K562 (cell line): ENCODE measurements at regions not wholly inside any gene's neighbourhood (a gene's known extent, or its start where the extent isn't known, plus 50 kb on each side); places are given as distances from the start of the nearest gene placed in this dataset.
A peak's percentile ranks its signal among the peaks of the same experiment; 100 is the strongest.

ENCODE experiments used
- ATAC-seq: fragments of 200-7000 bp; cut with Tn5 transposase; 3 replicates; pipeline ENCODE4 v1.9.1; 2020; ENCODE audit warnings: moderate library complexity
- BruUV-seq: library from RNA; stranded (reverse); fragments of 400-500 nt; replicated peaks from 2 replicates; lab custom pipeline; 2021; lab: Mats Ljungman, UMichigan
- CTCF ChIA-PET: fragments of 300-600 bp; formaldehyde crosslinking; extraction: SDS; loops from one replicate; lab custom pipeline; 2021; ENCODE audit warnings: low intra/inter-chr PET ratio; lab: Yijun Ruan, JAX
- POLR2A ChIA-PET: fragments of 300-600, 350-650 bp; sonication (Branson Sonifier 250); formaldehyde crosslinking; extraction: SDS; loops from one replicate; lab custom pipeline; 2021; ENCODE audit warnings: antibody characterized with exemption, inconsistent platforms; lab: Yijun Ruan, JAX
- DNase-seq, 4 experiments: peaks; one replicate each; pipeline versions ENCODE4 v3.0.0 to v3.0.0-alpha.2; 2011 to 2018; ENCODE audit warnings: low spot score in 3 of 4, mixed read lengths in 3 of 4; ENCODE audit errors: extremely low read depth in 1 of 4
- FAIRE-seq: peaks from 2 replicates; lab custom pipeline; 2011; peaks lifted over from hg19 to GRCh38; lab: Jason Lieb, UNC
- H2AFZ ChIP-seq: 2 replicates; pipeline ENCODE4 v1.6.0; 2011; ENCODE audit warnings: low read depth, low read length, control low read depth, inconsistent platforms
- H3K27ac ChIP-seq: fragments of 200-600 bp; 3 replicates; pipeline ENCODE4 v1.8.0; 2011; ENCODE audit warnings: low read depth, mild to moderate bottlenecking, control low read depth, inconsistent platforms, low read length, moderate library complexity, mixed read lengths; ENCODE audit errors: extremely low read depth
- H3K27me3 ChIP-seq, 2 experiments: fragments of 300-600 bp in 1 of 2; 2 replicates in 1 of 2; 3 replicates in 1 of 2; pipeline versions ENCODE4 v1.6.0 to v1.8.0; 2011; ENCODE audit warnings: inconsistent platforms in 2 of 2, low read length in 2 of 2, mild to moderate bottlenecking in 1 of 2, mixed read lengths in 1 of 2, moderate library complexity in 1 of 2; ENCODE audit not compliant: control insufficient read depth in 2 of 2, insufficient read depth in 2 of 2
- H3K36me3 ChIP-seq: fragments of 300-600 bp; 3 replicates; pipeline ENCODE4 v1.8.0; 2011; ENCODE audit warnings: mild to moderate bottlenecking, low read length, inconsistent platforms; ENCODE audit not compliant: control insufficient read depth, insufficient read depth
- H3K4me1 ChIP-seq, 2 experiments: fragments of 200-600 bp in 1 of 2; replicated peaks in 1 of 2; 2 replicates in 1 of 2; 3 replicates in 1 of 2; pipeline versions ENCODE4 v1.5.1 to v1.8.0; 2011; ENCODE audit warnings: inconsistent platforms in 2 of 2, low read length in 2 of 2, mild to moderate bottlenecking in 1 of 2, mixed read lengths in 1 of 2, moderate library complexity in 1 of 2; ENCODE audit not compliant: control insufficient read depth in 2 of 2, insufficient read depth in 2 of 2
- H3K4me2 ChIP-seq: 2 replicates; pipeline ENCODE4 v1.6.1; 2011; ENCODE audit warnings: low read length, control low read depth, inconsistent platforms, mixed read lengths; ENCODE audit not compliant: insufficient read depth
- H3K4me3 ChIP-seq: fragments of 200-600 bp; sonication (generic), shearing (Covaris generic); 2 replicates; pipeline ENCODE4 v1.5.1; 2016; ENCODE audit warnings: control low read depth, inconsistent platforms
- H3K79me2 ChIP-seq: fragments of 200-600 bp; 3 replicates; pipeline ENCODE4 v1.8.0; 2011; ENCODE audit warnings: low read length, inconsistent platforms; ENCODE audit not compliant: control insufficient read depth, insufficient read depth
- H3K9ac ChIP-seq, 2 experiments: 2 replicates each; pipeline versions ENCODE4 v1.6.0 to v1.6.1; 2011; ENCODE audit warnings: low read depth in 2 of 2, low read length in 2 of 2, control low read depth in 1 of 2, inconsistent platforms in 1 of 2, mild to moderate bottlenecking in 1 of 2, mixed read lengths in 1 of 2; ENCODE audit not compliant: insufficient read depth in 1 of 2
- H3K9me1 ChIP-seq: one replicate; pipeline ENCODE4 v1.6.0; 2011; ENCODE audit warnings: inconsistent platforms, mild to moderate bottlenecking, low read length, moderate library complexity; ENCODE audit not compliant: control insufficient read depth, insufficient read depth
- H3K9me3 ChIP-seq: replicated peaks from 2 replicates; pipeline ENCODE4 v1.5.1; 2011; ENCODE audit warnings: low read depth, low read length, inconsistent platforms; ENCODE audit not compliant: control insufficient read depth, insufficient read depth
- H4K20me1 ChIP-seq: replicated peaks from 2 replicates; pipeline ENCODE4 v1.6.1; 2011; ENCODE audit warnings: low read length, inconsistent platforms, mixed read lengths; ENCODE audit not compliant: control insufficient read depth, insufficient read depth
- BRD4 ChIP-seq: fragments of 200-600 bp; sonication (generic); IDR thresholded peaks from 2 replicates; pipeline ENCODE4 v1.6.1; 2017; ENCODE audit warnings: inconsistent platforms
- C11orf30 ChIP-seq: fragments of 450-650 bp; IDR thresholded peaks from 2 replicates; pipeline ENCODE4 v1.6.1; 2016; ENCODE audit warnings: low read depth, mild to moderate bottlenecking
- CREB5 ChIP-seq: fragments of 250-450 bp; sonication (Bioruptor Pico); IDR thresholded peaks from 2 replicates; pipeline ENCODE4 v1.5.0; 2020; ENCODE audit warnings: mild to moderate bottlenecking
- FOXP4 ChIP-seq: sonication (generic); formaldehyde crosslinking; IDR thresholded peaks from 2 replicates; pipeline ENCODE4 v1.8.0; 2022; ENCODE audit warnings: mild to moderate bottlenecking, missing genetic modification reagents, borderline replicate concordance
- HNRNPL ChIP-seq: fragments of 200-400 bp; formaldehyde crosslinking; IDR thresholded peaks from 2 replicates; pipeline ENCODE4 v1.6.1; 2017; ENCODE audit warnings: low read depth, mild to moderate bottlenecking, low read length
- POU5F1 ChIP-seq: fragments of 150-350 bp; IDR thresholded peaks from 2 replicates; pipeline ENCODE4 v1.6.1; 2014; ENCODE audit warnings: borderline replicate concordance, low read length, low read depth, mild to moderate bottlenecking; ENCODE audit not compliant: partially characterized antibody
- SMAD1 ChIP-seq: fragments of 150-350 bp; IDR thresholded peaks from 2 replicates; pipeline ENCODE4 v1.6.1; 2014; ENCODE audit warnings: low read length, low read depth; ENCODE audit not compliant: partially characterized antibody
- SRSF9 ChIP-seq: fragments of 200-400 bp; formaldehyde crosslinking; IDR thresholded peaks from 2 replicates; pipeline ENCODE4 v1.6.1; 2017; ENCODE audit warnings: low read depth, low read length, borderline replicate concordance
- STAT6 ChIP-seq: sonication (generic); formaldehyde crosslinking; IDR thresholded peaks from 2 replicates; pipeline ENCODE4 v1.8.1; 2023; ENCODE audit warnings: mild to moderate bottlenecking, missing genetic modification reagents
- ZBTB8A ChIP-seq: fragments of 450-650 bp; IDR thresholded peaks from 2 replicates; pipeline ENCODE4 v1.6.1; 2018; ENCODE audit warnings: mild to moderate bottlenecking, moderate library complexity; ENCODE audit not compliant: partially characterized antibody
- ZEB2 ChIP-seq: fragments of 450-650 bp; IDR thresholded peaks from 2 replicates; pipeline ENCODE4 v1.6.1; 2016
- ZNF316 ChIP-seq: fragments of 450-650 bp; IDR thresholded peaks from 2 replicates; pipeline ENCODE4 v1.6.1; 2016
- ZNF76 ChIP-seq: fragments of 250-450 bp; sonication (Bioruptor Pico); IDR thresholded peaks from 2 replicates; pipeline ENCODE4 v1.4.0; 2020; ENCODE audit warnings: mild to moderate bottlenecking, moderate library complexity, borderline replicate concordance
- WGBS: fragments of 100-300 bp; shearing (Covaris generic); methylation state at CpG from one replicate; pipeline ENCODE4 v1.1.6; 2016; ENCODE audit warnings: low coverage, mixed read lengths; ENCODE audit not compliant: insufficient coverage; ENCODE audit errors: missing lambda C conversion rate; 5-methylcytosine and 5-hydroxymethylcytosine counted together
- in situ Hi-C: fragments of 300-500 bp; cut with MboI; formaldehyde crosslinking; loops from 4 replicates; pipeline ENCODE4 v1.15.0; 2018; ENCODE audit warnings: inconsistent platforms, mixed read lengths
- intact Hi-C: fragments of 100-400 bp; cut with micrococcal nuclease; formaldehyde crosslinking; loops from 2 replicates; pipeline ENCODE4 v1.14.2; 2022
- TF ChIP-seq, protein P1 (sequence below): fragments of 250-450 bp; sonication (Bioruptor Pico); IDR thresholded peaks from 2 replicates; pipeline ENCODE4 v1.5.0; 2021

DNA sequence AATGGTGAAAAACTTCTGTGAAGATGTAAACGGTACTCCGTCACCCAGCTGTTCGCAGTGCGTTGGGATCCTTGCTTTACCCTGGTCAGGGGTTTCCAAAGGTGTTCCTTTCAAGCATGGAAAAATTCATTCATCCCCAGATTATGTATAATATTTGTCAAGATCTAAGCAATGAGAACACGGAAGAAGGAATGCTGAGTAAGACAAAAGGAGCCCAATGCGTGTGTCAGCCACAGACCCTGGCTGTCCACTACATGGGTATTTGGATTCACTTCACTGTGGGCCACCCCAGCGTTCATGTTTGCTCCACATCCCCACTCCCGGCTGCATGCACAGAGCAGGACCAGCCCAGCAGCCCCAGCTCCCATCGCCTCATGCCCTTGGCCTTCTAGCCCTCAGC, 241.3 kb upstream of the CELF2 start:
- no peak overlapping the region for H3K9ac ChIP-seq
- FAIRE-seq, result no peak
- TF ChIP-seq SRSF9, result no peak
- TF ChIP-seq ZNF76 (CRISPR knock-in tag), result no peak
- no peak for TF ChIP-seq SMAD1
- TF ChIP-seq FOXP4 (CRISPR knock-in tag), result no peak
- no peak for TF ChIP-seq POU5F1
- TF ChIP-seq HNRNPL, result no peak
- peak; percentile 37; the same call in 1 of the 2 replicates for TF ChIP-seq ZNF316
- TF ChIP-seq ZEB2, result no peak
- TF ChIP-seq, protein P1, sequence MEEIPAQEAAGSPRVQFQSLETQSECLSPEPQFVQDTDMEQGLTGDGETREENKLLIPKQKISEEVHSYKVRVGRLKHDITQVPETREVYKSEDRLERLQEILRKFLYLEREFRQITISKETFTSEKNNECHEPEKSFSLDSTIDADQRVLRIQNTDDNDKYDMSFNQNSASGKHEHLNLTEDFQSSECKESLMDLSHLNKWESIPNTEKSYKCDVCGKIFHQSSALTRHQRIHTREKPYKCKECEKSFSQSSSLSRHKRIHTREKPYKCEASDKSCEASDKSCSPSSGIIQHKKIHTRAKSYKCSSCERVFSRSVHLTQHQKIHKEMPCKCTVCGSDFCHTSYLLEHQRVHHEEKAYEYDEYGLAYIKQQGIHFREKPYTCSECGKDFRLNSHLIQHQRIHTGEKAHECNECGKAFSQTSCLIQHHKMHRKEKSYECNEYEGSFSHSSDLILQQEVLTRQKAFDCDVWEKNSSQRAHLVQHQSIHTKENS, result no peak
- TF ChIP-seq CREB5, result no peak
- TF ChIP-seq ZBTB8A, result no peak
- TF ChIP-seq BRD4, result no peak
- peak; percentile 34; the same call in 1 of the 2 replicates for TF ChIP-seq C11orf30
- TF ChIP-seq STAT6 (CRISPR knock-in tag), result no peak

More for the DNA sequence above, 241.3 kb upstream of the CELF2 start:
- intact Hi-C loops (no loop called here), in situ Hi-C loops (no loop called here)
- POLR2A ChIA-PET, result no interaction called here
- no peak overlapping the region for H3K4me2 ChIP-seq
- no peaks in the 10 kb centered on the region for H3K4me1 ChIP-seq
- no peak overlapping the region for H3K27ac ChIP-seq
- no peaks in the 10 kb centered on the region for H4K20me1 ChIP-seq
- no peaks in the 10 kb centered on the region for H3K9me3 ChIP-seq
- WGBS, result 7% methylated on average over 9 of the region's 9 CpGs
- BruUV-seq, result no TSS peak
- no peak overlapping the region for H3K4me3 ChIP-seq
- H3K27me3 ChIP-seq, result no peaks in the 10 kb centered on the region
- H3K79me2 ChIP-seq, result no peaks in the 10 kb centered on the region
- CTCF ChIA-PET, result no interaction called here
- H3K9me1 ChIP-seq, result no peaks in the 10 kb centered on the region
- H2AFZ ChIP-seq, result no peak overlapping the region; the same call in 1 of the 2 replicates
- DNase-seq, result no peak
- H3K36me3 ChIP-seq, result no peaks in the 10 kb centered on the region
- ATAC-seq, result no peak
